Tibial artery (tissue), 4 donors: ENCODE measurements at regions not wholly inside any gene's neighbourhood (a gene's known extent, or its start where the extent isn't known, plus 50 kb on each side); places are given as distances from the start of the nearest gene placed in this dataset.
"Not testable (repeated sequence)": the region's sequence is repeated elsewhere in the genome, so short reads cannot be mapped to it uniquely, and the experiment has no call there.

Source experiments
- DNase-seq, 2 donors: peaks; one replicate each; pipeline ENCODE4 v3.0.0-alpha.2; 2019
- H3K27ac ChIP-seq, 2 donors: fragments of 200-600 bp; sonication (generic) in 1 of 2; 1 replicate in 1 of 2; 2 replicates in 1 of 2; pipeline ENCODE4 v1.5.1; 2018 to 2019; ENCODE audit warnings: mild to moderate bottlenecking in 1 of 2
- H3K27me3 ChIP-seq, 2 donors: fragments of 200-600 bp; sonication (generic) in 1 of 2; one replicate each; pipeline versions ENCODE4 v1.5.1 to v1.6.0; 2016 to 2019
- H3K36me3 ChIP-seq, 3 donors: fragments of 200-600 bp; sonication (generic) in 2 of 3; one replicate each; pipeline ENCODE4 v1.5.1; 2016 to 2019; ENCODE audit warnings: mild to moderate bottlenecking in 2 of 3
- H3K4me1 ChIP-seq, 4 donors: fragments of 200-600 bp; sonication (generic) in 2 of 4; 1 replicate in 3 of 4; 2 replicates in 1 of 4; pipeline ENCODE4 v1.5.1; 2016 to 2019
- H3K4me3 ChIP-seq, 2 donors: fragments of 200-600 bp; sonication (generic) in 1 of 2; 1 replicate in 1 of 2; 2 replicates in 1 of 2; pipeline ENCODE4 v1.5.1; 2018 to 2019; ENCODE audit warnings: mild to moderate bottlenecking in 2 of 2
- H3K9me3 ChIP-seq, 3 donors: fragments of 200-600 bp; sonication (generic) in 1 of 3; one replicate each; pipeline ENCODE4 v1.5.1; 2016 to 2019
- CTCF ChIP-seq, 2 experiments: fragments of 200-600 bp in 1 of 2; fragments of 450-650 bp in 1 of 2; IDR thresholded peaks; one replicate each; pipeline ENCODE4 v1.5.1; 2017 to 2019; ENCODE audit warnings: antibody characterized with exemption in 2 of 2, mild to moderate bottlenecking in 1 of 2, moderate library complexity in 1 of 2
- intact Hi-C: fragments of 100-400 bp; cut with DNase I; formaldehyde crosslinking; loops from one replicate; pipeline ENCODE4 v1.15.0; 2023; ENCODE audit warnings: low total_unique reads

- no peak overlapping the region for H3K4me3 ChIP-seq
- intact Hi-C loops: no loop called here
Measured at GRCh38 chr13:78875792-78876580, 217.0 kb upstream of the OBI1 start.

GRCh38 chr13:78868991-78869390 is 210.0 kb upstream of the OBI1 start:
- TF ChIP-seq CTCF (IDR thresholded peaks at IDR 0.05): no peak
- H3K4me1 ChIP-seq: no peaks in the 10 kb centered on the region
- no peak overlapping the region for H3K4me3 ChIP-seq
- no peak for DNase-seq
- no peaks in the 10 kb centered on the region for H3K36me3 ChIP-seq
- no peak overlapping the region for H3K27ac ChIP-seq
- no peaks in the 10 kb centered on the region for H3K9me3 ChIP-seq
- no peaks in the 10 kb centered on the region for H3K27me3 ChIP-seq
- intact Hi-C loops: no loop called here

More at GRCh38 chr13:78875792-78876580, 217.0 kb upstream of the OBI1 start:
- H3K36me3 ChIP-seq: no peaks in the 10 kb centered on the region
- no peak for TF ChIP-seq CTCF (IDR thresholded peaks at IDR 0.05)
- H3K9me3 ChIP-seq: no peaks in the 10 kb centered on the region
- no peak overlapping the region for H3K27ac ChIP-seq
- H3K27me3 ChIP-seq: no peaks in the 10 kb centered on the region
- DNase-seq: no peak
- no peaks in the 10 kb centered on the region for H3K4me1 ChIP-seq

- intact Hi-C loops: no loop called here
- no peak for DNase-seq
Measured at GRCh38 chr13:78867655-78868054, 208.7 kb upstream of the OBI1 start.

GRCh38 chr13:78866076-78866475 is 207.1 kb upstream of the OBI1 start:
- H3K9me3 ChIP-seq, H3K4me1 ChIP-seq, H3K27ac ChIP-seq, H3K36me3 ChIP-seq, H3K27me3 ChIP-seq, H3K4me3 ChIP-seq, DNase-seq, intact Hi-C loops: not testable (repeated sequence)

More at GRCh38 chr13:78867655-78868054, 208.7 kb upstream of the OBI1 start:
- Histone ChIP-seq H3K27ac (no peak overlapping the region), H3K9me3 (no peaks in the 10 kb centered on the region), H3K27me3 (no peaks in the 10 kb centered on the region), H3K36me3 (no peaks in the 10 kb centered on the region), H3K4me1 (no peaks in the 10 kb centered on the region), H3K4me3 (no peak overlapping the region)
- no peak for TF ChIP-seq CTCF (IDR thresholded peaks at IDR 0.05)

- TF ChIP-seq CTCF (IDR thresholded peaks at IDR 0.05): no peak
- no peaks in the 10 kb centered on the region for H3K4me1 ChIP-seq
- intact Hi-C loops: no loop called here
- no peak for DNase-seq
- H3K27ac ChIP-seq: no peak overlapping the region
- H3K27me3 ChIP-seq: no peaks in the 10 kb centered on the region
- no peaks in the 10 kb centered on the region for H3K9me3 ChIP-seq
- no peak overlapping the region for H3K4me3 ChIP-seq
- no peaks in the 10 kb centered on the region for H3K36me3 ChIP-seq
Measured at GRCh38 chr13:78862446-78862845, 203.5 kb upstream of the OBI1 start.

GRCh38 chr13:78852709-78853108 is 193.8 kb upstream of the OBI1 start:
- no peaks in the 10 kb centered on the region for H3K27me3 ChIP-seq
- no peaks in the 10 kb centered on the region for H3K36me3 ChIP-seq
- DNase-seq: no peak
- no peak for TF ChIP-seq CTCF (IDR thresholded peaks at IDR 0.05)
- no peak overlapping the region for H3K4me3 ChIP-seq
- no peaks in the 10 kb centered on the region for H3K4me1 ChIP-seq
- H3K27ac ChIP-seq: no peak overlapping the region
- peaks cover 6 to 10% (median 6%) of the 10 kb centered on the region in 3 donors for H3K9me3 ChIP-seq
- intact Hi-C loops: no loop called here
